ENCODE measurements at regions not wholly inside any gene's neighbourhood (a gene's known extent, or its start where the extent isn't known, plus 50 kb on each side); places are given as distances from the start of the nearest gene placed in this dataset.

- Mint-ChIP-seq H3K9me3 (peaks cover 4% of the 10 kb centered on the region), H3K4me3 (no peak overlapping the region)
Measured at GRCh38 chr2:196535742-196536141, 103.8 kb upstream of the CCDC150 start.

GRCh38 chr2:196537311-196537710 is 102.2 kb upstream of the CCDC150 start:
- Mint-ChIP-seq H3K4me1 (ENCODE audit: low read depth) (peaks cover 17% of the 10 kb centered on the region), H3K36me3 (ENCODE audit: low read depth) (no peaks in the 10 kb centered on the region), H3K27me3 (ENCODE audit: low read depth) (peaks cover 5% of the 10 kb centered on the region), H3K9me3 (no peaks in the 10 kb centered on the region), H3K27ac (no peak overlapping the region), H3K4me3 (no peak overlapping the region)

More at GRCh38 chr2:196535742-196536141, 103.8 kb upstream of the CCDC150 start:
- H3K27me3 Mint-ChIP-seq (ENCODE audit: low read depth): peaks cover 5% of the 10 kb centered on the region
- peaks cover 17% of the 10 kb centered on the region for H3K4me1 Mint-ChIP-seq (ENCODE audit: low read depth)
- no peak overlapping the region for H3K27ac Mint-ChIP-seq
- no peaks in the 10 kb centered on the region for H3K36me3 Mint-ChIP-seq (ENCODE audit: low read depth)

- H3K9me3 Mint-ChIP-seq: no peaks in the 10 kb centered on the region
- H3K4me1 Mint-ChIP-seq (ENCODE audit: low read depth): peaks cover 15% of the 10 kb centered on the region
- peaks cover 5% of the 10 kb centered on the region for H3K27me3 Mint-ChIP-seq (ENCODE audit: low read depth)
- H3K27ac Mint-ChIP-seq: no peak overlapping the region
- no peaks in the 10 kb centered on the region for H3K36me3 Mint-ChIP-seq (ENCODE audit: low read depth)
- no peak overlapping the region for H3K4me3 Mint-ChIP-seq
Measured at GRCh38 chr2:196538189-196538588, 101.3 kb upstream of the CCDC150 start.

GRCh38 chr2:196538646-196539045 is 100.9 kb upstream of the CCDC150 start:
- peaks cover 5% of the 10 kb centered on the region for H3K27me3 Mint-ChIP-seq (ENCODE audit: low read depth)
- H3K9me3 Mint-ChIP-seq: no peaks in the 10 kb centered on the region
- no peak overlapping the region for H3K4me3 Mint-ChIP-seq
- H3K4me1 Mint-ChIP-seq (ENCODE audit: low read depth): peaks cover 12% of the 10 kb centered on the region
- H3K36me3 Mint-ChIP-seq (ENCODE audit: low read depth): no peaks in the 10 kb centered on the region
- no peak overlapping the region for H3K27ac Mint-ChIP-seq

DNA sequence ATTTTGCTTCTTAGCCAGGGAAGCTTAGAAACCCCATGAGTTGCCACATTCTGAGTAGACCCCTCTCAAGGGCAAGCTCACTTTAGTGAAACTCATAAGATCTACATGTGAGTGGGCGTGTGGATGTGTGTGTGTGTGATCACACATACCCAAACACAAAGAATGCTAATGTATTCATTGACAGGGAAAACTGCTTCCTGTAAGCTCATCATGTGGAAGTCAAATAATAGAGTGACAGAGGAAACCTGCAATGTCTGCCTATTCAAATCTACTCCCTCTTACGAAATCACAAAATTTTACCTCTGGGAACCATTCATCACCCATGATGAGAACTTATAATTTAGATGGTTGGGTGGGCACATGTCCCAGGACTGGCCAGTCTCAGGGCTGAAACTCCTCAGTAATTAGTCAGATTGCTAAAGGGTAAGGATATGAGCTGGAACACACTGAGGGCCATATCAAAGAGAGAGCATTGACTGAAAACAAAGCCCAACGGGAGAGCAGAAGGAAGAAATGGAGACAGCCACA is 94.5 kb upstream of the CCDC150 start:
- Mint-ChIP-seq H3K9me3 (no peaks in the 10 kb centered on the region), H3K27me3 (ENCODE audit: low read depth) (peaks cover 5% of the 10 kb centered on the region), H3K4me1 (ENCODE audit: low read depth) (no peaks in the 10 kb centered on the region), H3K27ac (no peak overlapping the region), H3K36me3 (ENCODE audit: low read depth) (no peaks in the 10 kb centered on the region), H3K4me3 (no peak overlapping the region)

DNA sequence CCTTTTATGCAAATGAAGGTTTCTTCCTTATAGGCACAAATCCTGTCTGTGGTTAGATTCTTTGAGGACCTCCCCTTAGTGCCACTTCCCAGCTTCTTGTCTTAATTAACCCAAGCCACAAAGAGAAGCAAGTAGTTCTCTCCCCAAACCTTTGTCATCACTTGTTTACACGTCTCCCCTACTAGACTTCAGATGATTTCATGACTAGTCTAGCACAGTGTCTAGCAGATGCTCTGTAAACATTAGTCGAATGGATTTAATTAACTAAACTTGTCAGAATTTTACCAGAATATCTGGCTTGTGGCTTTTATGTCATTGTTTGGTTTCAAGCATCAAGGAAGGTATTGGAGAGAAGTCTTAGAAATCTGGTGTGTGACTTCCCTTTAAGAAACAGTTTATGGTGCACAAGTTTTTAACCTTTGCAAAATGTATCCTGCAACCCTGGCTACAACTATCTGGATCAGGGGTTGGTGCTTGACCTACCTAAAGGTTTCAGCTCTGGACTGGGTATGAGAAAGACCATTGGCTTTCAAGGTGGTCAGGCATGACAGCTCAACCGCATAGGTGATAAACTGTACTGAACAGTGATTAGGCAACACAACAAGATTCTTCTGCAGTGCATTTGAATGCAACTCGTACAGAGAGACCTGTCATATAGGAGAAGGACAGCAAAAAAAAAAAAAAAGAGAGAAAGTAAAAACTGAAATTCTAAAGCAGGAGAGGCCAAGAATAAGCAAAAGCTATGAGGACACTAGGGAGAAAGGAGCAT is 93.2 kb upstream of the CCDC150 start:
- Mint-ChIP-seq H3K27me3 (ENCODE audit: low read depth) (peaks cover 9% of the 10 kb centered on the region), H3K9me3 (no peaks in the 10 kb centered on the region), H3K4me1 (ENCODE audit: low read depth) (no peaks in the 10 kb centered on the region), H3K4me3 (no peak overlapping the region), H3K27ac (no peak overlapping the region), H3K36me3 (ENCODE audit: low read depth) (no peaks in the 10 kb centered on the region)

GRCh38 chr2:196549052-196549451 is 90.5 kb upstream of the CCDC150 start:
- H3K4me1 Mint-ChIP-seq (ENCODE audit: low read depth): no peaks in the 10 kb centered on the region
- no peak overlapping the region for H3K27ac Mint-ChIP-seq
- no peaks in the 10 kb centered on the region for H3K9me3 Mint-ChIP-seq
- no peak overlapping the region for H3K4me3 Mint-ChIP-seq
- no peaks in the 10 kb centered on the region for H3K36me3 Mint-ChIP-seq (ENCODE audit: low read depth)
- peaks cover 11% of the 10 kb centered on the region for H3K27me3 Mint-ChIP-seq (ENCODE audit: low read depth)

- Mint-ChIP-seq H3K9me3 (no peaks in the 10 kb centered on the region), H3K27ac (no peak overlapping the region), H3K36me3 (ENCODE audit: low read depth) (no peaks in the 10 kb centered on the region), H3K4me3 (no peak overlapping the region), H3K4me1 (ENCODE audit: low read depth) (no peaks in the 10 kb centered on the region), H3K27me3 (ENCODE audit: low read depth) (peaks cover 11% of the 10 kb centered on the region)
Measured at GRCh38 chr2:196551014-196551413, 88.5 kb upstream of the CCDC150 start.

DNA sequence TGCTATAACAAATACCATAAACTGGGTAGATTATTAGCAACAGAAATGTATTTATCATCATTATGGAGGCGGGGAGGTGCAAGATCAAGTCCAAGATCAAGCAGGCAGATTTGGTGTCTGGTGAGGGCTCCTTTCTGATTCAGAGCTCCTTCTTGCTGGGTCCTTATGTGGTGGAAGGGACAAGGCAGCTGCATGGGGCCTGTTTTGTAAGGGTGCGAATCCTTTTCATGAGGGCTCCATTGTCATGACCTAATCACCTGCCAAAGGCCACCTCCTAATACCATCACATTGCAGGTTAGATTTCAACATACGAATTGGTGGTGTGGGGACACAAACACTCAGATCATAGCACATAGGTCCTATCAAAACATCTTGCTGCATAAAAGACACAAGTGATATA is 84.4 kb upstream of the CCDC150 start:
- no peaks in the 10 kb centered on the region for H3K9me3 Mint-ChIP-seq

DNA sequence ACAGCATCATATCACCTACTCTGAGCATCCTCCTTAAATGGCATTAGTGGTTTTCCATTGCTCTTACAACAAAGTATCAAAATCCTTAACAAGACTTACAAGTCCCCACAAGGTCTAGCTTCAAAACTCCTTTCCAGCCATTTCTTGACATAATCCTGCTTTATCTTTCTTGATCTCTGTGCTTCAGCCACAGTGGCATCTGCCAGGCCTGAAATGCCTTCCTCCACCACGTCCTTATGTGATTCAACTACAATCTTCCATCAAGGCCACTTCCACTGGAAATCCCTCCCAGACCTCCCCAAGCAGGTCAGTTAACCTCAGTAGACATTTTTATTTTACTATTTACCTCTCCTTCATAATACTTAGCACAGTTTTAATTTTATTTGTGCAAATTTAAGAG is 83.8 kb upstream of the CCDC150 start:
- Mint-ChIP-seq H3K4me1 (ENCODE audit: low read depth) (no peaks in the 10 kb centered on the region), H3K36me3 (ENCODE audit: low read depth) (no peaks in the 10 kb centered on the region), H3K27ac (no peak overlapping the region), H3K9me3 (no peaks in the 10 kb centered on the region), H3K4me3 (no peak overlapping the region), H3K27me3 (ENCODE audit: low read depth) (peaks cover 20% of the 10 kb centered on the region)

More for the DNA sequence above, 84.4 kb upstream of the CCDC150 start:
- no peaks in the 10 kb centered on the region for H3K4me1 Mint-ChIP-seq (ENCODE audit: low read depth)
- H3K27me3 Mint-ChIP-seq (ENCODE audit: low read depth): peaks cover 20% of the 10 kb centered on the region
- H3K4me3 Mint-ChIP-seq: no peak overlapping the region
- H3K27ac Mint-ChIP-seq: no peak overlapping the region
- H3K36me3 Mint-ChIP-seq (ENCODE audit: low read depth): no peaks in the 10 kb centered on the region

DNA sequence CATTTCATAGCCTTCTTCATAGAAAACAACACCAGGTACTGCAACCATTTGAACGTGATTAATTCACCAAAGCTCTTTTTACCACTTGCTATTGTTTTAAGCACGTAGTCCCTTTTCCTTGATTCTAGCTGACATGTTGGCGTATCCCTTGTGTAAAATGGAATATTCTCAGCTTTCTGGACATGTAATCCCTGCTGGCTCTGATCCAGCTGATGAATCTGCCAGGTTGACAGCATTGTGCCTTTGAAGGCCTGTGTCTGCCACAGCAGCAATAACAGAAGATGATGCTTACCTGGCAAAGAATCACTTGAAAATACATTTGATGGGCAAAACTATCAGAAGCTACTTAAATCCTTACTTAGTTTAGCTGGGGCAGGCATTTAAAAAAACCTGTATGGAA is 81.0 kb upstream of the CCDC150 start:
- peaks cover 25% of the 10 kb centered on the region for H3K27me3 Mint-ChIP-seq (ENCODE audit: low read depth)
- H3K27ac Mint-ChIP-seq: no peak overlapping the region
- no peaks in the 10 kb centered on the region for H3K36me3 Mint-ChIP-seq (ENCODE audit: low read depth)
- no peaks in the 10 kb centered on the region for H3K4me1 Mint-ChIP-seq (ENCODE audit: low read depth)
- H3K4me3 Mint-ChIP-seq: no peak overlapping the region
- no peaks in the 10 kb centered on the region for H3K9me3 Mint-ChIP-seq

GRCh38 chr2:196563876-196564275 is 75.6 kb upstream of the CCDC150 start:
- no peaks in the 10 kb centered on the region for H3K4me1 Mint-ChIP-seq (ENCODE audit: low read depth)
- H3K36me3 Mint-ChIP-seq (ENCODE audit: low read depth): no peaks in the 10 kb centered on the region
- no peak overlapping the region for H3K27ac Mint-ChIP-seq
- H3K9me3 Mint-ChIP-seq: no peaks in the 10 kb centered on the region
- peaks cover 33% of the 10 kb centered on the region for H3K27me3 Mint-ChIP-seq (ENCODE audit: low read depth)
- H3K4me3 Mint-ChIP-seq: no peak overlapping the region

GRCh38 chr2:196565106-196565765 is 74.3 kb upstream of the CCDC150 start:
- no peaks in the 10 kb centered on the region for H3K36me3 Mint-ChIP-seq (ENCODE audit: low read depth)
- H3K4me1 Mint-ChIP-seq (ENCODE audit: low read depth): no peaks in the 10 kb centered on the region
- H3K9me3 Mint-ChIP-seq: no peaks in the 10 kb centered on the region
- H3K27ac Mint-ChIP-seq: no peak overlapping the region
- H3K4me3 Mint-ChIP-seq: no peak overlapping the region
- H3K27me3 Mint-ChIP-seq (ENCODE audit: low read depth): peaks cover 33% of the 10 kb centered on the region

- Mint-ChIP-seq H3K4me3 (no peak overlapping the region), H3K27me3 (ENCODE audit: low read depth) (peaks cover 33% of the 10 kb centered on the region), H3K9me3 (no peaks in the 10 kb centered on the region)
Measured at GRCh38 chr2:196565982-196566381, 73.5 kb upstream of the CCDC150 start.

More at GRCh38 chr2:196565982-196566381, 73.5 kb upstream of the CCDC150 start:
- Mint-ChIP-seq H3K4me1 (ENCODE audit: low read depth) (no peaks in the 10 kb centered on the region), H3K36me3 (ENCODE audit: low read depth) (no peaks in the 10 kb centered on the region), H3K27ac (no peak overlapping the region)

Data from T-helper 1 cell treated with Interleukin-12 subunit alpha and Interleukin-12 subunit beta and Interleukin-4 antibody, amounts not matched to agents 30 μg/mL and 1 μg/mL, for 36 hours (primary cell).